ENCODE measurements at regions not wholly inside any gene's neighbourhood (a gene's known extent, or its start where the extent isn't known, plus 50 kb on each side); places are given as distances from the start of the nearest gene placed in this dataset.

- DNase-seq (ENCODE audit: low spot score), result no peak
These were observed 60.3 kb upstream of the RAB11FIP2 start for GRCh38 chr10:118107040-118107439.

DNA sequence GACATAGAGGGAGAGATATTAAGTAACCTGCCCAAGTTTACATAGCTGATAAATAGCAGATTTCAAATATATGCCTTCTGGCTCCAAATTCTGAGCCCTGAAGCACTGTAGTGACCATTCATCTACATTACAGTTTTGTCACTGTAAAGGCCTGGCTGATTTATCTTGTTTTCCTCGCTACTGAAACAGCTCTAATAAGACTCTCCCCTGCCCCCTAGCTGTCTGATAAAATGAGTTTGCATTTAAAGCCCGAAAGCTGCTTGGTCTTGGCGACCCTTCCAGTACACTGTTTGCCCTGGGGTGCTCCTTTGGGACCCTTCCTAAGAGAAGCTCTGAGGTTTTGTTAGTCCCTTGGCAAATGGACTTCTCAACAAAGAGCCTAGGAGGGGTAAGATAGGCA, 59.7 kb upstream of the RAB11FIP2 start:
- no peak for DNase-seq (ENCODE audit: low spot score)

DNA sequence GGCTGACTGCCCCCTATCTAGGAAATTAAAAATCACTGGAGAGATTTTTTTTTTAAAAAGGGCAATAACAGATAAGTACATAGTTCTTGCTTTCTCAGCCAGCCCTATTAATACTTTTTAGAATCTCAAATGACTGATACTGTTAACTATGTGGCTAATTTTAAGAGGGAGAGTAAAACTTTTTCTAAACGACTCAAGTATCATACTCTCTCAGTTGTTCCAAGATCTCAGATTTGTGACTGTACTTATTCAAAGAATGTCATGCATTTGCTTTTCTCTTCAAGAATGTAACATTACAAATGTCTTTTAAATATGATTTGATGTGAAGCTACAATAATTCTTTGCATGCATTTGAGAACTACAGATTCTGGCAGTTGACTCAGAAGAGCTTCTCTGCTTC, 55.4 kb upstream of the RAB11FIP2 start:
- no peak for DNase-seq (ENCODE audit: low spot score)

DNA sequence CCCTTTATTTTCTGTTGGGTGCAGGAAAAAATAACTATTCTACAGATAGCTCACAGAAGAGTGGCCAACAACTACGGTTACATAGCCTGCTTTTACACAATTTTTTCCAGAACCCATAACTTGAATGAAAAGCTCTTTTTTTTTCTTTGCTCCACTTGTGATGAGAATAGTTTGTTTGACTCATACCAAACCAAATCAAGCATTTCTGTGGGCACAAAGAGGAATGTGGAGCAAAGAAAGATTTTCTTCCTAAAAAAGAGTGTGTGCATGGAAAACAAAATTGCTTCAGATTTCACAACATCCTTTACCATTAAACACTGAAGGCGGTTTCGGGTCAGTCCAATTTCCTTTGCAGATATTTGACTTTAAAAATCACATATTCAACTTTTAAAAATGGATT, 54.8 kb upstream of the RAB11FIP2 start:
- DNase-seq (ENCODE audit: low spot score), result no peak
